GM21619 (cell line): ENCODE measurements at regions not wholly inside any gene's neighbourhood (a gene's known extent, or its start where the extent isn't known, plus 50 kb on each side); places are given as distances from the start of the nearest gene placed in this dataset.

Experiments used
- ATAC-seq: cut with Tn5 transposase; IDR thresholded peaks from one replicate; pipeline ENCODE4 v1.9.1; 2021; ENCODE audit not compliant: unreplicated experiment

GRCh38 chr12:126780343-126780742 lies 1486.6 kb upstream of the TMEM132C start:
- ATAC-seq, result no peak

DNA sequence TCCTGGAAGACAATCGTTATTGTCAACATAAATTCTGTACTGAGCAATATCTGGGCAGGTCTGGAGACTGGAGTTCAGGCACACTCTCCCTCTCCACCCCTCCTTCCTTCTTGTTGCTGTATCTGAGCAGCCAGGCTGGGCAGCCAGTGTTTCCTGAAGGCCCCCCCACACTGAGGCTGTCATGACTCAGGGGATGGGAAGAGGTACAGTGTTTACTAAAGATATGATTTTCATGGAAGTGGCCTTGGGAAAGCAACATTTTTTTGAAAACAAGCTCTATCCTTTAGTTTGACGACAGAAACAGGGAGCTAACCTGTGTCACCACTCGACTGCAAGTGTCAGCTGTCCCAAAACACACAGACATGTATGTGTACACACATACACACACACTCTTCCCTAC lies 1485.4 kb upstream of the TMEM132C start:
- ATAC-seq, result no peak

DNA sequence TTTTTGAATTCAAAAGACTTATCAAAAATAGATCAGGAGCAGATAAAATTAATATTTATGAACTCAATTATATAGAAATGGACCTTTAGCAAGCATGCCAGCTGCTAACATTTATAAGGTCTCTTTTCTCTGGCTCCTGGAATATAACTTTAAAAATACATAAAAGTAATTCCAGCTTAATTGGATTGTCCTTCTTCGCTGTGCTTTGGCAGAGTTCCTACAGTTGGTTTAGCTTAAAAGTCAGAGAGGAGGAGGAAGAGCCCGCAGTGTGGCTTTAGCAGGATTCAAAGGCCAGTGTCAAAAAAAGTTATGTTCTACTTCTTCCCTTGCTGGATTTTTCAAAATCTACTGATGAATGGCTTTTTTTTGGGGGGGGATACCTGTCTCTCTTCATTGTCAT lies 1484.9 kb upstream of the TMEM132C start:
- no peak for ATAC-seq

- no peak for ATAC-seq
These were observed 1482.5 kb upstream of the TMEM132C start for GRCh38 chr12:126784328-126784921.

DNA sequence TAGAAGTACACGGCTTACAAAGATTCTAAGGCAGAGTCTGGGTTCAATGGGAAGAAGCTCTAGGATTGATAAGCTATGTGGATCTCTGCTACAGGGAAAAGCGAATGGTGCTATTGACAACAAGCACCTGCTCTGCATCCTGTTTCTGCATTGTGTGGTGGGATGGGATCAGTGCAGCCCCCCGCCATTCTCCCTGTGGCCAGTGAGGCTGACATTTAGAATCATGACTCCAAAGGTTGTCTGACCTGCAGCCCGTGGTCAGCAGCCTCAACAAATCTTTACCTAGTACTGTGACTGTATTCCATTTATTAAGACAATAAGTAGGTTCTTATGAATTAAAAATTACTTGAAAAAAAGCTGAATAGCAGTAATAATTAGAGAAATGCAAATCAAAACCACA lies 1477.0 kb upstream of the TMEM132C start:
- no peak for ATAC-seq

- no peak for ATAC-seq
These were observed 1475.8 kb upstream of the TMEM132C start for GRCh38 chr12:126791122-126791521.

DNA sequence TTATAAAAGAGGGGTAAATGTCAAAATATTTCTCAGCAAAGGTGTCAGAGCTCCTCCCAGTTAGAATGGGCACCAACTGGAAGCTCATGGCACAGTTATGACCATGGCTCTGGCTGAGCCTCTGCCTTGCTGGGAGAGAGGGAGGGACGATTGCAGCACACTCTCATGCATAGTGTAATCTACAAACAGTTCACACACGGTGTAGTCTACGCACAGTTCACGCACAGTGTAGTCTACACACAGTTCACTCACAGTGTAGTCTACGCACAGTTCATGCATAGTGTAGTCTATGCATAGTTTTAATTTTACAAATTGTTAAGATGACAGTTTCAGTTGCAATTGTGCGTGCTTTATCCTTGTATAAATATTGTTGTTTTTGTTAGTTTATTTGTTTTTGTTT lies 1474.6 kb upstream of the TMEM132C start:
- no peak for ATAC-seq

DNA sequence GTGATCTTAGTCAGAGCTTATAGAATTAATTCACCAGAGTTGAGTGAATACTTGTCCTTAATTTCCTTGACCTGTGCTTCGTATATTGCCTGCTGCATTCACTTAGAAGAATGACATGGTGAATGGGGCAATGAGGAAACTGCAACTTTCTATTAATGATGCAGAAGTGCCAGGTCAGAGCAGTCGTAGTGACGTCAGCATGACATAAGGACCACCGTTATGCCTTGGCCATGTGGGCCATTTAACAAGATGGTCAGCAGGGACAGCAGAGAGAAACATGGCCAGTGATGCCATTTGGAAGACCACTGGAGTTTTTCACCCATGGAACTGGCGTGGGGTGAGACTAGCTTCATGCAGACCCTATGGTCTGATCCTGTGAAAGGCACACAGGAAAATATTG lies 1469.4 kb upstream of the TMEM132C start:
- no peak for ATAC-seq

GRCh38 chr12:126798449-126798848 lies 1468.5 kb upstream of the TMEM132C start:
- ATAC-seq, result no peak

DNA sequence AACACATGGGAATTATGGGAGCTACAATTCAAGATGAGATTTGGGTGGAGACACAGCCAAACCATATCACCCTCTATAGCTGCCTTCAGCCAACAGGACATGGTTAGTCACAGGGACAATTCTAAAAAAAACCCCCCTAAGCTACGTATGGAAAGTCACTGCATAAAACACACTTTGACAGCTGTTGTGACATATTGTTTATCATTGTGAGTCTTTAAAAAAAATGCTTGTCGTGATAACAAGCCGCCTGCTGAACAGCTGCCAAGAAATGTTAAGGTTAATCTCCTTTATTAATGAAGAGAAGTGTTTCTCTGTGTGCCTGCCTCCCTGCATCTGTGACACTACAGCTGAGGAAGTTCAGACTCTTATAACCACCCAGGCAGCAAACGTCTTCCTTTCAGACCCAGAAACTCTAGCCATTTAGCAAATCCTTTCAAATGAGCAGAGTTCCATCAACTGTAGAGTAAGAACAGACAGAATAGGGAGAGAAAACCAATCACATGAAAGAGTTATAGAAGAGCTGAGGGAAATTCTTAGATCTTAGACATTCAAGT lies 1459.6 kb upstream of the TMEM132C start:
- no peak for ATAC-seq

DNA sequence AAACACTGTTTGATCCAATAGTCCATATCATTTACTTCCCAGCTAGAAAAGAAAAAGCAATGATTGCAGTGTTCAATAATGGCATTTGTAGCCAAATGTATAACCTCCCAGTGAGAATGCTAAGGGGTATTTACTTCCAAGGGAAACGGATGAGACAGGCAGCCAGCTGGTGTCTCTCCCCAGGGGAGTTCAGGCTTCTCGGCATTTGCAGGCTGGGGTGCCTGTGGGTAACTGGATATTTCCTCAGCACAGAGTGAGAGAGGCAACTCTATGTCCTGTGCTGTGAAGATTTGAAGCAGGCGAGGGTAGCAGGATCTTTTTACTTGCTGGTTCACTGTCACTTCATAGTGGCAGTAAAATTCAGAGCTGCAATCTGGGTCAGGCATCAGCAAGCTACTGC lies 1455.6 kb upstream of the TMEM132C start:
- ATAC-seq, result no peak

- no peak for ATAC-seq
These were observed 1447.4 kb upstream of the TMEM132C start for GRCh38 chr12:126819554-126819953.

DNA sequence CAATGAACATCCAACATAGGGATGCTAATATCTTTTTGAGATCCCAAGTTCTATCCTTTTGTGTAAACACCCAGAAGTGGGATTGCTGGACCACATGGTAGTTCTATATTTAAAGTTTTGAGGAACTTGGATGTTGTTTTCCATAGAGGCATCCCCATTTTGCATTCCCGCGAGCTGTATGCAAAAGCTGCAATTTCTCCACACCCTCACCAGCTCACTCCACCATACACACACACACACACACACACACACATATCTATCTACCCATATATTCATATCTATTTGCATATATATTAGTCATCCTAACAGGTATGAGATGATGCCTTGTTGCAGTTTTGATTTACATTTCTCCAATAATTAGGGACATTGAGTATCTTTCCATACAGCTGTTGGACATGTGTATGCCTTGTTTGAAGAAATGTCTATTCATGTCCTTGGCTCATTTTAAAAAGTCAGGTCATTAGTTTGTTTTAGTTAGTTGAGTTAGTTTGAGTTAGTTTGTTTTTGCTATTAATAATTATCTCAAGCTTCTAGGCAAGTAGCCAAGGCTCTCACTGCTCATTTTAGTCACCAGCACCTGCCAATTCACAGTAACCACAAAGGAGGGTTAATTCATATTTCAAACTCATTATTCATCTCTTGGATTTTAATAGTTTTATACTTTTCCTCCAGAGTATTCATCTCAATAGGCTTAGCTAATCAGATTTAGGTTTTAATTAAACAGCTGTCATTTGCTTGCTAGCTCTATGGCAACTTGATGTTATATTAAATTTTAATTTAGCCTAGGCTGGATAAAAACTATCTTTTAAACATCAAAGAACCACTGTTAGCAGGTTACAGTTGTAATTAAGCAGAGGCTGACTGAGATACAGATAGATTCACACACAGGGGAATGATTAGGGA lies 1435.9 kb upstream of the TMEM132C start:
- no peak for ATAC-seq

- ATAC-seq, result no peak
These were observed 1429.3 kb upstream of the TMEM132C start for GRCh38 chr12:126837697-126838096.

GRCh38 chr12:126843915-126844669 lies 1422.9 kb upstream of the TMEM132C start:
- ATAC-seq, result no peak

DNA sequence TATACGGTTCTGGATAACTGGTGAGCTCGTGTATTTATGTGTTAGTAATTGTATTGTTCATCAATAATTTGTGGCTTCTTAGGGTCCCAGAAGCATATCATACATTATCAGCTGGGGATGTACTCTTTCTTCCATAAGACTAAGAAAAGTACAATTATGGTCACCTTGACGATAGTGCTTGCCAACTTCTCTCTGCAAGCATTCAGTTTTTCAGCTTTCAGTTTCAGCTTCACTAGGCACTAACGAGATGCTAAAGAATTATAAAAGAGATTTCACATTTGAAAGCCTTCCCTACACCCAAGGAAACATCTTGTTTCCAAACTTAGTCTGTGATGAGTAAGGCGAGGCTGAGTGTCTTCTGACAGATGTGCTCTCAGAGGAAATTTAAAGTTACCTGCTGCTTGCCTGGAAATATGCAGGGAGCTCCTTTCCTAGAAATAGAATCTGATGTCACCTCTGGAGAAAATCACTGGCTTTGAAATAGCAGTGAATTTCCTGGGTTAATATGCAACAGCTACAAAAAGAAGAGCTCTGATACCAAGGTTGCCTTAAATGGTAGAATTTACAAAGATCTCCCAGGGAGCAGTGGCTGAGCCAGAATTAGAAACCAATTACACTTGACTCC lies 1419.9 kb upstream of the TMEM132C start:
- ATAC-seq, result no peak

DNA sequence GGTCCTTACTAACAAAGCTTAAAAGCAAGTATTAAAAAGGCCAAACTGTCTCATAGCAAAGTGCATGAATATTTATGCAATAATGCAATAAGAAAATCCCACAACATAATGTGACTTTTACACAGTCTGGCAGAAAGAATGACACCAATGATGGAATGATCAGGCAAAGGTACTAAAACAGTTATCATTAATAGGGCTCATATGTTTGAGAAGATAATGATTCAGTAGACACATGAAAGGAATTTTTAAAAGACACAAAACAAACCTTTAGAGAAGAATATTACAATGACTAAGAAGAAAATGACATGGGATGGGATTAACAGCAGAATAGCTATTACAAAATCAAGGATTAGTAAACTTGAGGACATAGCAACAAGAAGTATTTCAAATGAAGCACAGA lies 1411.2 kb upstream of the TMEM132C start:
- ATAC-seq, result no peak

DNA sequence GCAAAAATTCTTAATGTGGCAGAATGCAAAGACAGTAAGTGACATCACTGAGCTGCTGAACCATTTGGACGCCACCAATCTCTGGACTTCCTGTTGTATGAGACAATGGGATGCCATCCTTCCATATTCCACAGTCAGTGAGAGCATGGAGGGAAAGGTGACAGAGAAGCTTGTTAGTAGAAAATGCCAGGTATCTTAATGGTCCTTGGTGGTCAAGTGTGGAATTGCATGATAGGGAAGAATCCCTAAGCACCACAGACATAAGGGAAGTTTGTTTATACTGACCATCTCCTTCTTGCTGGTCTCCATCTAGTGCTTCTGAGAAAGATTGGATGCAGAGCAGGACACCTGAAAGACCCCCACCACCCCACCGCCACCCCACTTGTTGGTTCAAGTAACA lies 1410.0 kb upstream of the TMEM132C start:
- ATAC-seq, result no peak

- ATAC-seq, result no peak
These were observed 1408.4 kb upstream of the TMEM132C start for GRCh38 chr12:126858560-126858959.

GRCh38 chr12:126860210-126860609 lies 1406.8 kb upstream of the TMEM132C start:
- no peak for ATAC-seq

DNA sequence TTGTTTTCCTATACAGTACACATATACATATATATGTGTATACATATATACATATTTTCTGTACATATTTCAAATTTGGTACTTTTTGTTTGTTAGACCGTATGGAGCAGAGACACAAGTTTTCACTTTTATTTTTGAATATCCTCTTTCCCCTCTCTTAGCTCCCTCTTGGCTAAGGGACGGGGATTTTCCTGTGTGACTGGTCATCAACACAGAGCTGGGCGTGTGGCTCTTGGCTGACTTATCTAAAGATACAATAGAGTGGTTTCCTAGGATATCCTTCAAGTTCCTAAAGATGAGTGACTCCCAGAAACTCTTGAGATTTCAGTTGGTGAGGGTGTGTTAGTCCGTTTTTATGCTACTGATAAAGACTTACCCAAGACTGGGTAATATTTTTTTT lies 1404.5 kb upstream of the TMEM132C start:
- no peak for ATAC-seq
